Kidney (tissue), 13 donors: ENCODE measurements at regions not wholly inside any gene's neighbourhood (a gene's known extent, or its start where the extent isn't known, plus 50 kb on each side); places are given as distances from the start of the nearest gene placed in this dataset.

ENCODE experiments used
- DNase-seq, 5 donors: peaks; one replicate each; pipeline ENCODE4 v3.0.0-alpha.2; 2013 to 2020
- FAIRE-seq: peaks from 2 replicates; lab custom pipeline; 2012; peaks lifted over from hg19 to GRCh38; lab: Jason Lieb, UNC
- H3K27ac ChIP-seq, 2 donors: one replicate each; pipeline ENCODE4 v1.7.0; 2013; ENCODE audit warnings: low read depth in 2 of 2, low read length in 2 of 2, inconsistent platforms in 1 of 2
- H3K27me3 ChIP-seq: one replicate; pipeline ENCODE4 v1.7.1; 2013; ENCODE audit warnings: low read length, inconsistent platforms; ENCODE audit not compliant: control insufficient read depth, insufficient read depth
- H3K36me3 ChIP-seq, 3 donors: one replicate each; pipeline versions ENCODE4 v1.7.0 to v1.7.1; 2013; ENCODE audit warnings: low read length in 3 of 3, control low read depth in 1 of 3, inconsistent platforms in 1 of 3; ENCODE audit not compliant: insufficient read depth in 3 of 3, control insufficient read depth in 2 of 3
- H3K4me1 ChIP-seq, 3 donors: one replicate each; pipeline versions ENCODE4 v1.7.0 to v1.7.1; 2013; ENCODE audit warnings: low read length in 3 of 3, inconsistent platforms in 1 of 3, low read depth in 1 of 3; ENCODE audit not compliant: control insufficient read depth in 2 of 3, insufficient read depth in 2 of 3
- H3K4me3 ChIP-seq, 3 donors: one replicate each; pipeline versions ENCODE4 v1.7.0 to v1.8.1; 2013; ENCODE audit warnings: low read length in 3 of 3, control low read depth in 1 of 3, inconsistent platforms in 1 of 3
- H3K9ac ChIP-seq, 3 donors: one replicate each; pipeline versions ENCODE4 v1.7.0 to v1.7.1; 2013; ENCODE audit warnings: low read length in 3 of 3, control low read depth in 1 of 3, inconsistent platforms in 1 of 3
- H3K9me3 ChIP-seq, 3 donors: one replicate each; pipeline versions ENCODE4 v1.7.0 to v1.7.1; 2013; ENCODE audit warnings: low read length in 3 of 3, control low read depth in 1 of 3, inconsistent platforms in 1 of 3; ENCODE audit not compliant: control insufficient read depth in 2 of 3, insufficient read depth in 1 of 3
- intact Hi-C: fragments of 100-400 bp; cut with DNase I; formaldehyde crosslinking; loops from one replicate; pipeline ENCODE4 v1.11.1; 2022
- TF ChIP-seq, protein P1 (sequence below): IDR thresholded peaks from 3 replicates; pipeline ENCODE4 v1.5.1; 2012; ENCODE audit warnings: mild to moderate bottlenecking, moderate library complexity, borderline replicate concordance; ENCODE audit not compliant: insufficient read depth; ENCODE audit errors: extremely low read depth
- donor health status: control.
- donor health status: control.
- donor health status: control.
- donor health status: control.
- donor health status: control.
- donor health status: DM: yes; HTN: yes; CAD: no.
- donor health status: Normal renal cell carcinoma (clear cell type).

DNA sequence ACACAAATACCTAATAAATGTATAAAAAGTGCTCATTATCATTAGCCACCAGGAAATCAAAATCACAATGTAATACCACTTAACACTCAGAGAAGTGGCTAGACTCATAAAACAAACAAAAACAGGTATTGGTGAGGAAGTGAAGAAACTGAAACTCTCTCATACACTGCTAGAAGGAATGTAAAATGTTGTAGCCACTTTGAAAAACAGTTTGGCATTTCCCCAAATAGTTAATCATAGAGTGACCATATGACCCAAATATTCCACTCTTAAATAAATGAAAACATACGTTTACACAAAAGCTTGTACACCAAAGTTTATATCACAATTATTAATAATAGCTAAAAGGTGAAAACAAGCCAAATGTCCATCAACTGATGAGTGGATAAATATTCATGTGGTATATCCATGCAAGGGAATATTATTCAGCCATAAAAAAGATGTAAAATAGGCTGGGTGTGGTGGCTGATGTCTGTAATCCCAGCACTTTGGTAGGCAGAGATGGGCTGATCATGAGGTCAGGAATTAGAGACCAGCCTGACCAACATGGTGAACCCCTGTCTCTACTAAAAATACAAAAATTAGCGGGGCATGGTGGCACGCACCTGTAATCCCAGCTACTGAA lies 86.2 kb upstream of the COL5A2 start:
- intact Hi-C loops, result no loop called here
- Histone ChIP-seq H3K9ac (no peak overlapping the region), H3K36me3 (no peaks in the 10 kb centered on the region), H3K4me3 (no peak overlapping the region), H3K27me3 (no peaks in the 10 kb centered on the region), H3K27ac (no peak overlapping the region), H3K9me3 (no peaks in the 10 kb centered on the region), H3K4me1 (no peaks in the 10 kb centered on the region)
- TF ChIP-seq, protein P1, sequence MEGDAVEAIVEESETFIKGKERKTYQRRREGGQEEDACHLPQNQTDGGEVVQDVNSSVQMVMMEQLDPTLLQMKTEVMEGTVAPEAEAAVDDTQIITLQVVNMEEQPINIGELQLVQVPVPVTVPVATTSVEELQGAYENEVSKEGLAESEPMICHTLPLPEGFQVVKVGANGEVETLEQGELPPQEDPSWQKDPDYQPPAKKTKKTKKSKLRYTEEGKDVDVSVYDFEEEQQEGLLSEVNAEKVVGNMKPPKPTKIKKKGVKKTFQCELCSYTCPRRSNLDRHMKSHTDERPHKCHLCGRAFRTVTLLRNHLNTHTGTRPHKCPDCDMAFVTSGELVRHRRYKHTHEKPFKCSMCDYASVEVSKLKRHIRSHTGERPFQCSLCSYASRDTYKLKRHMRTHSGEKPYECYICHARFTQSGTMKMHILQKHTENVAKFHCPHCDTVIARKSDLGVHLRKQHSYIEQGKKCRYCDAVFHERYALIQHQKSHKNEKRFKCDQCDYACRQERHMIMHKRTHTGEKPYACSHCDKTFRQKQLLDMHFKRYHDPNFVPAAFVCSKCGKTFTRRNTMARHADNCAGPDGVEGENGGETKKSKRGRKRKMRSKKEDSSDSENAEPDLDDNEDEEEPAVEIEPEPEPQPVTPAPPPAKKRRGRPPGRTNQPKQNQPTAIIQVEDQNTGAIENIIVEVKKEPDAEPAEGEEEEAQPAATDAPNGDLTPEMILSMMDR, result no peak
- no peak for FAIRE-seq
- no peak for DNase-seq

DNA sequence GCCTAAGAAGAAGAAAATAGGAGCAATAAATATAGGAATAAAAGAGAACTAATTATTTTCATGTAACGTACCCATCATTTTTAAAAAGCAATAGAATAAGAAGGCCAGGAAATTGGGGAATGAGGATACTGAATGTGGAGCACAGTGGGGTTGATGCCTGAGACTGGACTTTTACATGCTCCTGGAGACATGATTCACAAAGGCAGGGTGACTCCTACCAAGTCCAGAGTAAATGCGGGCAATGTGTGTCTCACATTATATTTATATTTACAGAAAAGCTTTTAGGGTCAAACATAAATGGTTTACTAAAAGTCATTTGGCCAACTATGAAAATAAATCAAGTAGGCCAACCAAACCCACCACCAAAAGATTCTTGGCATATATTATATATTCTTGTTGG lies 87.9 kb upstream of the COL5A2 start:
- no peak for DNase-seq
- no peak for FAIRE-seq
- TF ChIP-seq, protein P1, result no peak
- no peak overlapping the region for H3K9ac ChIP-seq
- no peaks in the 10 kb centered on the region for H3K36me3 ChIP-seq
- H3K4me3 ChIP-seq, result no peak overlapping the region
- intact Hi-C loops, result no loop called here
- H3K27ac ChIP-seq, result no peak overlapping the region
- H3K4me1 ChIP-seq, result no peaks in the 10 kb centered on the region
- H3K27me3 ChIP-seq, result no peaks in the 10 kb centered on the region
- no peaks in the 10 kb centered on the region for H3K9me3 ChIP-seq

- intact Hi-C loops, result no loop called here
- H3K9ac ChIP-seq, result no peak overlapping the region
- FAIRE-seq, result no peak
Measured at GRCh38 chr2:189267925-189268579, 88.5 kb upstream of the COL5A2 start.

More at GRCh38 chr2:189267925-189268579, 88.5 kb upstream of the COL5A2 start:
- Histone ChIP-seq H3K27me3 (no peaks in the 10 kb centered on the region), H3K4me1 (no peaks in the 10 kb centered on the region), H3K4me3 (no peak overlapping the region), H3K36me3 (no peaks in the 10 kb centered on the region), H3K27ac (no peak overlapping the region), H3K9me3 (no peaks in the 10 kb centered on the region)
- TF ChIP-seq, protein P1, result no peak
- DNase-seq, result no peak
